ENCODE measurements at regions not wholly inside any gene's neighbourhood (a gene's known extent, or its start where the extent isn't known, plus 50 kb on each side); places are given as distances from the start of the nearest gene placed in this dataset.

DNA sequence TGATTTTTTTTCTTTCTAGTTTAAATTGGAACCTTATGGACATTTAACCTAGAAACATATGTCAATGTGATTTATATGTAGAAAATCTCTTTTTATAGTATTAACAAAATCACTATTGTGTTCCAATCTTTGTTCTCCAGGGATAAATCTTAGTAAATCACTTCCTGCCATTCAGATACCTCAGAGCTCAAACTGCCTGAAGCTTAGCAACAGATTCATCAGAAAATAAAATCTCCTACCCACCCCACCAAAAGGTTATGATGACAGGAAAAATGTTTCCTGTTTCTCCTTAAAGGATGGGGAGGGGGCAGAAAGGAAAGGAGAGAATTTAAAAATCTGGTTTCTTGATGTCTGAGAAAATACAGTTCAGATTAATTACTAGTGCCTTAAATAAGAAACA, 105.0 kb upstream of the TUT7 start:
- TF ChIP-seq GATA2 (IDR thresholded peaks at IDR 0.05; ENCODE audit: low read depth, low read length) (no peak), GATA3 (IDR thresholded peaks at IDR 0.05; ENCODE audit: low read depth, low read length) (no peak)
